ENCODE measurements at regions not wholly inside any gene's neighbourhood (a gene's known extent, or its start where the extent isn't known, plus 50 kb on each side); places are given as distances from the start of the nearest gene placed in this dataset.

DNA sequence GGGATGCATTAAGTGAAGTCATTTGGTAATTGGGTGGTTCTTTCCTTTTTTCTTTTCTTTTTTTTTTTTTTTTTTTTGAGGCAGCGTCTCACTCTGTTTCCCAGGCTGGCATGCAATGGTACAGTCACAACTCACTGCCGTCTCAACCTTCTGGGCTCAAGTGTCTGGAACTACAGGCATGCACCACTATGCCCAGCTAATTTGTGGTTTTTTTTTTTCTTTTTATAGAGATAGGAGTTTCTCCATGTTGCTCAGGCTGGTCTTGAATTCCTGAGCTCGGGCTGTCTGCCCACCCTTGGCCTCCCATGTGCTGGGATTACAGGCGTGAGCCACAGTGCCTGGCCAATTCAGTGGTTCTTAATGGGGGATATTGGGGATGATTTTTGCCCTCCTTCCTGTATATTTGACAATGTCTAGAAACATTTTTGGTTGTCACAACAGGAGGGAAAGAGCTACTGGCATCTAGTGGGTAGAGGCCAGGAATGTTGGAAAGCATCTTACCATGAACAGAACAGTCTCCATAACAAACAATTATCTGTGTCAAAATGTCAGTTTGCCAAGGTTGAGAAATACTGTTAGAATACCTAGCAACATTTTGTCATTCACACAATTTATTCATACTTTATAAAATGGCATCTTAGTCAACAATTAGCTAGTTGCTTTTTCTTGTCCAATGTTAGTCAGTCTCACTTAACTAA, 79.4 kb upstream of the CNTN3 start:
- H3K4me3 Mint-ChIP-seq: no peak overlapping the region
- no peak overlapping the region for H3K4me3 ChIP-seq (replicated peaks in 1 of 3; ENCODE audit: low read depth in 2 of 3, low read length in 3 of 3)
- no peak overlapping the region for H3K9ac ChIP-seq (ENCODE audit: insufficient read depth, low read length, poor library complexity, severe bottlenecking)
- H4K20me1 ChIP-seq (ENCODE audit: insufficient read depth, low read length): no peaks in the 10 kb centered on the region
- H3K4me1 ChIP-seq (ENCODE audit: control insufficient read depth in 1 of 2, insufficient read depth in 2 of 2, low read length in 2 of 2): no peaks in the 10 kb centered on the region
- no peak overlapping the region for H2AFZ ChIP-seq (ENCODE audit: insufficient read depth, low read depth, low read length, poor library complexity, severe bottlenecking)
- H3K36me3 ChIP-seq (replicated peaks in 1 of 2; ENCODE audit: control insufficient read depth in 1 of 2, insufficient read depth in 2 of 2, low read length in 2 of 2): no peaks in the 10 kb centered on the region
- no peaks in the 10 kb centered on the region for H3K9me3 ChIP-seq (replicated peaks in 1 of 2; ENCODE audit: control insufficient read depth in 1 of 2, insufficient read depth in 1 of 2, low read length in 2 of 2)
- DNase-seq: no peak
- peaks cover 0 to 4% (median 1%) of the 10 kb centered on the region in 7 donors for H3K9me3 Mint-ChIP-seq
- H3K27me3 Mint-ChIP-seq (ENCODE audit: low read depth in 3 of 3): no peaks in the 10 kb centered on the region
- H3K79me2 ChIP-seq (ENCODE audit: insufficient read depth, low read length): no peaks in the 10 kb centered on the region
- H3K4me1 Mint-ChIP-seq: no peaks in the 10 kb centered on the region
- no peak overlapping the region for H3K27ac ChIP-seq (ENCODE audit: low read depth in 1 of 2, low read length in 2 of 2)
- no peak for TF ChIP-seq CTCF (IDR thresholded peaks at IDR 0.05)
- no CpG with 5 or more reads among the region's 4 CpGs for WGBS (ENCODE audit: insufficient coverage)
- H3K27me3 ChIP-seq (ENCODE audit: control insufficient read depth in 2 of 2, insufficient read depth in 2 of 2, low read length in 2 of 2): no peaks in the 10 kb centered on the region
- intact Hi-C loops (cut with micrococcal nuclease): no loop called here
- no peak overlapping the region for H3K4me2 ChIP-seq (replicated peaks; ENCODE audit: extremely low read depth, low read length, poor library complexity, severe bottlenecking)
- H3K36me3 Mint-ChIP-seq: no peaks in the 10 kb centered on the region
- no peak overlapping the region for H3K27ac Mint-ChIP-seq

- peaks cover 0 to 4% (median 1%) of the 10 kb centered on the region in 7 donors for H3K9me3 Mint-ChIP-seq
- Histone ChIP-seq H3K27me3 (ENCODE audit: control insufficient read depth in 2 of 2, insufficient read depth in 2 of 2, low read length in 2 of 2) (no peaks in the 10 kb centered on the region), H3K79me2 (ENCODE audit: insufficient read depth, low read length) (no peaks in the 10 kb centered on the region), H4K20me1 (ENCODE audit: insufficient read depth, low read length) (no peaks in the 10 kb centered on the region), H3K36me3 (replicated peaks in 1 of 2; ENCODE audit: control insufficient read depth in 1 of 2, insufficient read depth in 2 of 2, low read length in 2 of 2) (no peaks in the 10 kb centered on the region), H3K4me2 (replicated peaks; ENCODE audit: extremely low read depth, low read length, poor library complexity, severe bottlenecking) (no peak overlapping the region), H3K27ac (ENCODE audit: low read depth in 1 of 2, low read length in 2 of 2) (no peak overlapping the region), H3K9me3 (replicated peaks in 1 of 2; ENCODE audit: control insufficient read depth in 1 of 2, insufficient read depth in 1 of 2, low read length in 2 of 2) (no peaks in the 10 kb centered on the region), H3K9ac (ENCODE audit: insufficient read depth, low read length, poor library complexity, severe bottlenecking) (no peak overlapping the region), H2AFZ (ENCODE audit: insufficient read depth, low read depth, low read length, poor library complexity, severe bottlenecking) (no peak overlapping the region), H3K4me3 (replicated peaks in 1 of 3; ENCODE audit: low read depth in 2 of 3, low read length in 3 of 3) (no peak overlapping the region), H3K4me1 (ENCODE audit: control insufficient read depth in 1 of 2, insufficient read depth in 2 of 2, low read length in 2 of 2) (no peaks in the 10 kb centered on the region)
- no peak overlapping the region for H3K27ac Mint-ChIP-seq
- intact Hi-C loops (cut with micrococcal nuclease): no loop called here
- WGBS (ENCODE audit: insufficient coverage): no CpG with 5 or more reads among the region's 2 CpGs
- H3K27me3 Mint-ChIP-seq (ENCODE audit: low read depth in 3 of 3): no peaks in the 10 kb centered on the region
- no peaks in the 10 kb centered on the region for H3K4me1 Mint-ChIP-seq
- H3K4me3 Mint-ChIP-seq: no peak overlapping the region
- TF ChIP-seq CTCF (IDR thresholded peaks at IDR 0.05): no peak
- no peaks in the 10 kb centered on the region for H3K36me3 Mint-ChIP-seq
- DNase-seq: no peak
These were observed 78.8 kb upstream of the CNTN3 start for GRCh38 chr3:74693251-74693650.

All from CD14-positive monocyte (primary cell).